ENCODE measurements at regions not wholly inside any gene's neighbourhood (a gene's known extent, or its start where the extent isn't known, plus 50 kb on each side); places are given as distances from the start of the nearest gene placed in this dataset.

- Histone ChIP-seq H3K9me2 (replicated peaks; ENCODE audit: low read length) (no peaks in the 10 kb centered on the region), H3K4me2 (ENCODE audit: low read length) (no peak overlapping the region), H3K4me1 (ENCODE audit: insufficient read depth, low read length) (peaks cover 13% of the 10 kb centered on the region), H3K9me3 (ENCODE audit: low read length) (no peaks in the 10 kb centered on the region), H3F3A (ENCODE audit: low read length, unreplicated experiment) (no peaks in the 10 kb centered on the region), H3K27me3 (ENCODE audit: low read length) (no peaks in the 10 kb centered on the region), H3K36me3 (ENCODE audit: low read depth, low read length) (no peaks in the 10 kb centered on the region), H3K4me3 (ENCODE audit: low read length) (no peak overlapping the region), H2AFZ (ENCODE audit: low read length) (no peak overlapping the region), H3K79me2 (ENCODE audit: low read length) (no peaks in the 10 kb centered on the region), H4K20me1 (ENCODE audit: low read length) (no peaks in the 10 kb centered on the region), H3K27ac (ENCODE audit: low read length) (no peak overlapping the region), H3K9ac (ENCODE audit: low read length) (no peak overlapping the region)
- no peak for TF ChIP-seq EZH2phosphoT487 (IDR thresholded peaks at IDR 0.05; ENCODE audit: borderline replicate concordance, low read length)
- TF ChIP-seq EZH2 (IDR thresholded peaks at IDR 0.05; ENCODE audit: low read length, unreplicated experiment): no peak
- no peak for TF ChIP-seq CTCF (conservative IDR thresholded peaks at IDR 0.05; ENCODE audit: low read depth, low read length)
- intact Hi-C loops (cut with micrococcal nuclease): no loop called here
- CTCF ChIA-PET: no interaction called here
- DNase-seq (peak; percentile 16), ATAC-seq (no peak)
- BruUV-seq (replicated peaks): no TSS peak
- POLR2A ChIA-PET (ENCODE audit: unreplicated experiment): no interaction called here
These were observed 145.3 kb upstream of the STXBP5 start for GRCh38 chr6:147058786-147059385.

GRCh38 chr6:147060636-147061035 lies 143.6 kb upstream of the STXBP5 start:
- Histone ChIP-seq H3K36me3 (ENCODE audit: low read depth, low read length) (no peaks in the 10 kb centered on the region), H3K27ac (ENCODE audit: low read length) (no peak overlapping the region), H3K9ac (ENCODE audit: low read length) (no peak overlapping the region), H3K27me3 (ENCODE audit: low read length) (no peaks in the 10 kb centered on the region), H2AFZ (ENCODE audit: low read length) (no peak overlapping the region), H3K4me3 (ENCODE audit: low read length) (no peak overlapping the region), H3F3A (ENCODE audit: low read length, unreplicated experiment) (no peaks in the 10 kb centered on the region), H3K9me3 (ENCODE audit: low read length) (no peaks in the 10 kb centered on the region), H3K79me2 (ENCODE audit: low read length) (no peaks in the 10 kb centered on the region), H3K9me2 (replicated peaks; ENCODE audit: low read length) (no peaks in the 10 kb centered on the region), H4K20me1 (ENCODE audit: low read length) (no peaks in the 10 kb centered on the region), H3K4me1 (ENCODE audit: insufficient read depth, low read length) (peaks cover 15% of the 10 kb centered on the region), H3K4me2 (ENCODE audit: low read length) (no peak overlapping the region)
- 0 out of 2 replicates have a peak, but pooled peaks have one; percentile 35 for ATAC-seq
- TF ChIP-seq EZH2 (IDR thresholded peaks at IDR 0.05; ENCODE audit: low read length, unreplicated experiment) (no peak), EZH2phosphoT487 (IDR thresholded peaks at IDR 0.05; ENCODE audit: borderline replicate concordance, low read length) (no peak), CTCF (conservative IDR thresholded peaks at IDR 0.05; ENCODE audit: low read depth, low read length) (no peak)
- ChIA-PET CTCF (no interaction called here), POLR2A (ENCODE audit: unreplicated experiment) (no interaction called here)
- intact Hi-C loops (cut with micrococcal nuclease): no loop called here
- no peak for DNase-seq
- no TSS peak for BruUV-seq (replicated peaks)

- ChIA-PET POLR2A (ENCODE audit: unreplicated experiment) (no interaction called here), CTCF (no interaction called here)
- Histone ChIP-seq H3F3A (ENCODE audit: low read length, unreplicated experiment) (no peaks in the 10 kb centered on the region), H3K9me3 (ENCODE audit: low read length) (no peaks in the 10 kb centered on the region), H3K27ac (ENCODE audit: low read length) (no peak overlapping the region), H2AFZ (ENCODE audit: low read length) (no peak overlapping the region), H3K9me2 (replicated peaks; ENCODE audit: low read length) (no peaks in the 10 kb centered on the region), H3K9ac (ENCODE audit: low read length) (no peak overlapping the region), H3K79me2 (ENCODE audit: low read length) (no peaks in the 10 kb centered on the region), H3K4me2 (ENCODE audit: low read length) (no peak overlapping the region), H3K4me3 (ENCODE audit: low read length) (no peak overlapping the region), H4K20me1 (ENCODE audit: low read length) (no peaks in the 10 kb centered on the region), H3K4me1 (ENCODE audit: insufficient read depth, low read length) (peaks cover 15% of the 10 kb centered on the region), H3K27me3 (ENCODE audit: low read length) (no peaks in the 10 kb centered on the region), H3K36me3 (ENCODE audit: low read depth, low read length) (no peaks in the 10 kb centered on the region)
- intact Hi-C loops (cut with micrococcal nuclease): no loop called here
- no TSS peak for BruUV-seq (replicated peaks)
- no peak for TF ChIP-seq EZH2 (IDR thresholded peaks at IDR 0.05; ENCODE audit: low read length, unreplicated experiment)
- no peak for TF ChIP-seq CTCF (conservative IDR thresholded peaks at IDR 0.05; ENCODE audit: low read depth, low read length)
- TF ChIP-seq EZH2phosphoT487 (IDR thresholded peaks at IDR 0.05; ENCODE audit: borderline replicate concordance, low read length): no peak
- DNase-seq (no peak), ATAC-seq (no peak)
These were observed 143.0 kb upstream of the STXBP5 start for GRCh38 chr6:147061252-147061651.

Data from PC-3 (cell line).